Activated CD4-positive, alpha-beta T cell treated with anti-CD3 and anti-CD28 coated beads for 4 hours (primary cell): ENCODE measurements at regions not wholly inside any gene's neighbourhood (a gene's known extent, or its start where the extent isn't known, plus 50 kb on each side); places are given as distances from the start of the nearest gene placed in this dataset.

Experiments
- DNase-seq, 2 donors: peaks; one replicate each; pipeline ENCODE4 v3.0.0-alpha.2; 2020

DNA sequence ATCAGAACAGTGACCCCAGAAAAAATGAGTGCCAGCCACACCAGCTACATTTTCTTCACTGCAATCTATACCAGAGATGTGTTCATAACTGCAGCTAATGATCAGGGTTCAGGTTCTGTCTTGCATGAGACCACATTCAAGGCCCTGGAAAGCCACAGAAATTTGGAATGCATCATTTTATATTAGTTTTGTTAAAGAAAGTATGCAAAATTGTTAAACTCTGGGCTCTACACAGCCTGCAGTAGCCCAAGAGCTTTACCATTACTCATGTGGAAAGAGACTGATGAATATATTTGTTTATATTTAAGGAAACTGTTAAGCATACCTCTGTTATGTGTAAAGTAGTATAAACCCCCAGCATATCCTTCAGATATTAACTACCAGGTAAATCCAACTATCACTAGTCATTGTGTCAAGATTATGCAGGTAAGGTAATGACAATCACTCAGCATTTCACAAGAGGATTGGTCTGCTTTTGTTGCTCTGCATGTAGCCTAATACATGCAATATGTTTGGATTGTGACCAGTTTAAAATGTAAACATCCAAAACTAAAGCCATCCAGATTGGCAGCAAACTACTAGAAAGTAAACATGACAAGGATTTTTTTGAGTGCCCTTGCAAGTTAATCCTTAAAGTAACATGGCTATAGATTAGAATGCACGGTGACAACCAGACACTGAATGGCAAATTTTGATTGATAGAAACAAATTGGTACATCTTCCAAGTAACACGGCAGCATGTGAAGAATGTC lies 429.1 kb upstream of the ARGLU1 start:
- no peak for DNase-seq

DNA sequence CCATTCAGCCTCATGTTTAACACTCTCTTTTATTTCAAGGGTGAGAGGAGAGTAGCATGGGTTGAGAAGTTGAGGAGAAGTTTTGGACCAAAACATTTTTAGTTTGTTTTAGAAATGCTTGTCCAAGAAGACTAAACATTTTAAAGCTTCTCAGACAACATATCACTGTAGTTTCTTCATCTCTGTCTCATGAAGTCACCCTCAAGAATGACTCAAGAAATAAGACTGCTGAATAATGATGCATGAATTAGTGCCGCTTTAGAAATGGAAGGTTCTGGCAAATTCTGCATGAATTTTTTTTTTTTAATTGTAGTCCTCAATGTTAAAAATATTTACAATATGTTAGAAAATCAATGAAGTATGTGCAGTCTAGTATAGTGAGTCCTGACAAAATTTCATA lies 422.7 kb upstream of the ARGLU1 start:
- DNase-seq, result no peak

DNA sequence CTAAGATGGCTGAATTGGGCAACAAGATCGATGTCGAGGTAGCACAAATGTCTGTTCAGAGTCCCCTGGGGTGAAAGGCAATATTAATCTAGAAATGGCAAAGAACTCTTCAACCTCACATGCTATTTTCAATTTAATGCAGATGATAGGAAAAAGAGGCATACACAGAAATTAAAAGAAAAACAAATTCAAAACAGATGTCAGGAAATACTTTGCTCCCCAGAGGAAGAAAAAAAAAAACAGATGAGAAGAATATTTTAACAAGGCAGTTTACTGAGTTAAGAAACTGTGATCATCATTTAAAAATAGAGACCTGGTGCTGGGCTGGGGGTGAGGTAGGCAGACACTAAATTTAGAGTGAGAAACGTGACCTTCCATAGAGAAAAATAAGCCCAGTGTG lies 421.9 kb upstream of the ARGLU1 start:
- DNase-seq, result no peak

DNA sequence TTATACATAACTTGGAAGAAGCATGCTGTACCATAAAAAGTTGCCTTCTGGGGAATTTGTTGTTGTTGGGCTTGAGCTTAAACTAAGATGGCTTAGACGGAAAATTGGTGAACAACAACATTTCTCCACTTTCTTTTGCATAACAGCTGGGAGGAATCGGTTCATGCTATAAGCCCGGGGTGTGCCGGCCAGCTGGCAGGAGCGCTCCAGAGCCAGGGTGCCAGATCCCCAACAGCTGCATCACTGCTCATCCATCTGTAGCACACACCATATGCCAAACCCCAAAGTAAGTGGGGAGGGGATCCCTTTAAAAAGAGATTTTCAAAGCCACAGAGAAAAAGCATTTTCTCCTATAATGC lies 419.5 kb upstream of the ARGLU1 start:
- no peak for DNase-seq

DNA sequence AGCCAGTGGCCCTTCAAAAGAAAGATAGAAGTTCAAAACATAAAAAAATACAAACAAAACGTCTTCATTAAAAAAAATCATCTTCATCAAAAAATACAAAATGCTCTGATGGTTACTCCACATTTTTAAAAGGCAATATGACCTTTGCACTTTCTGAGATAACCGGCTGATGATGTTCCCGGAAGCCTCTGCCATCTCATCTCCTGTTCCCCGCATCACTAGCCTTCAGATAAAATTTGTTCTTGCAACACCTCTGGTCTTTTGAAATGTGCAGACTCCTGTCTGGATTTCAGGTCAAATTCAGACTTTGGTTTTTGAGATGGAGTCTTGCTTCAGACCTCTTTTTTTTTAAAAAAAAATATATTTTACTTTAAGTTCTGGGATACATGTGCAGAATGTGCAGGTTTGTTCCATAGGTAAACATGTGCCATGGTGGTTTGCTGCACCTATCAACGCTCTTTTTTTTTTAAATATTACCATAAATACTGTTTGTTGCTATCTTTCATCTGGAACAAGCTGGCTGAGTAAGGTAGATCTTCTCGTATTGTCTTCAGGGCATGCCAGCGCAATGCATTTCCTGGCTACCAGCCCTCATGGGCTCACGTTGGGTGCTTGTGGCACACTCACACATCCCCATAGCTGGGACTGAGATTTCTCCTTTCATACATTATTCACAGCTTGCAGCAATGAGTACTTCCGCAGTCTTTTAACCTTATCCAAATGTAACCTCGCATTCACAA lies 418.9 kb upstream of the ARGLU1 start:
- no peak for DNase-seq

DNA sequence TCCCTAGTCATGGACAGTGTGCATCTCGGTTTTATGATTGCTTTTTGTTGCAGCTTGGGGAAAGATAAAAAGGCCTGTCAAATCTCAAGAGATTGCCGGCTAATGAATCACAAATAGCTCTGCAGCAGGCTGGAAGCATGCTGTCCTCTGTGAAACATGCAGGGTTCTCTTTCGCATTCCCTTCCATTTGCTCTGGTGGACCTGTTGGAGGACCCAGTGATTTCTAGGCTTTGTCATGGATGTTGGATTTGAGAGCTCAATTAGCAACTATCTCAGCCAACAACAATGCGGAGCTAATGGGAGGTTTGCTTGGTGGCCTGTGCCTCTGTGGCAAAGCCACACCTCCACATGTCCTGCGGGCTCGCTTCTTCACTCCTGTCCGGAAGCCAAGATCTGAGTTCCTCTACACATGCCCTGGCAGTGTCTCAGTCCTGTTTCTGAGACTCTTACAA lies 418.1 kb upstream of the ARGLU1 start:
- no peak for DNase-seq

DNA sequence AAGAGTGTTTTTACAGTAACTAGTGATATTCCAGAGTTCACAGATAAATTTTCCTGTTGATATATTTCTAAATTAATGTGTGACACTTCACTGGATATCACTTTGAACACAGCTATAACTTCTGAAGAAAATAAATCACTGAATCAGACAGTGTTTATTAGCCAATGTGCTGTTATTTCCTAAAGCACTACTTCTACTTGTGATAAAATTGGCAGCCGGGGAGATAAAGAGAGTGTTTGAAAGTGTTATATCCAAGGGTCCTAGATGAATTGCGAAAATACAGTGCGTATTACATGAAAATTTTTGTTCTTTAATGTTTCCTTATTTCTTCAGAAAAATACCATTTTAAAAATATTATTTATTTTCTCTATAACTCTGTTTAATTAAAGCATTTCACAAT lies 417.5 kb upstream of the ARGLU1 start:
- DNase-seq, result no peak

DNA sequence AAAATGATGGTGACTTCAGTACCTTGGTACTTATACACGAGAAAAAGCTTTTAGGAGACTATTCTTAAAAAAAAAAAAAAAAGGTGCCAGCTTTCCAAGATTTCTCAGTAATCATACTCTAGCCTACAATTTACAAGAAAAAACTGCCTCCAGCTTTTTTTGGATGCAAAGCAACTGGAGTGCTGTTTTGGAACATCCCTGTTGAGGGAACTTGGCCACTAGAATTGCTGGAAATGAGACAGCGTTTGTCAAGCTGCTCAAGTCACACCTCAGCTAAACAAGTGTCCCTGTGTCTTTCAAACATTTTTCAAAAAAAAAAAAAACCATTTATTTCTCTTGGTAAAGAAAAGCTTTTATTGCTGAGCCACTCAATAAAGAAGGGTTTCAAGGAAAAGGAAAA lies 413.1 kb upstream of the ARGLU1 start:
- DNase-seq, result no peak

DNA sequence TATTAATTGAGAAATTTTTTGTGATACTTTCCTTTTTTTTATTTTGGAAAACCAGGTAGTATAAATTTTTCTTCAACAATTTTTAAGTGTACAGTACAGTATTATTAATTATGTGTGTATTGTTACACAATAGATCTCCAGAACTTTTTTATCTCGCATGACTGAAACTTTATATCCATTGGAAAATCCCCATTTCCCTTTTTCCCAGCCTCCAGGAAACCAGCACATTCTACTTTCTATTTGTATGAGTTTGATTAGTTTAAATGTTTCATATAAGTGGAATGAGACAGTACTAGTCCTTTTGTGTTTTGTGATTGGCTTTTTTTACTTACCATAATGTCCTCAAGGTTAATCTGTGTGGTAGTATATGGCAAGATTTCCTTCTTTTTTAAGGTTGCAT lies 399.5 kb upstream of the ARGLU1 start:
- DNase-seq, result no peak

DNA sequence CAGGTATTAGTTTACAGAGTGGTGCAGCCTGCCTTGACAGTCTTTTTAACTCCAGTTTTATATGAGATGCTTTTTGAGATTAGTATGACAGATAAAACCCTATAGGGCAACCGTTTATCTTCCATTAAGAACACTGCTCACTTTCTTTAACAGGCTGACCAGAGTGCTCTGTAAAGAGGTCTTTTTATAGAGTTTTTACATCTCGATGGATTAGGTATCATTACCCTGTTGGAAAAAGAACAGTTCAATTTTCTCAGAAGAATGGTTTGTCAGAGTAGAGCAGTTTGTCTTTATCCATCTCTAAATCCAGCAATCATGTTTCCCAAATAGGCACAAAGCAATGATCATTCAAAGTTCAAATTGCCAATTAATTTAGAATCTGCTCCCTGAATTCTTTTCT lies 395.2 kb upstream of the ARGLU1 start:
- no peak for DNase-seq

DNA sequence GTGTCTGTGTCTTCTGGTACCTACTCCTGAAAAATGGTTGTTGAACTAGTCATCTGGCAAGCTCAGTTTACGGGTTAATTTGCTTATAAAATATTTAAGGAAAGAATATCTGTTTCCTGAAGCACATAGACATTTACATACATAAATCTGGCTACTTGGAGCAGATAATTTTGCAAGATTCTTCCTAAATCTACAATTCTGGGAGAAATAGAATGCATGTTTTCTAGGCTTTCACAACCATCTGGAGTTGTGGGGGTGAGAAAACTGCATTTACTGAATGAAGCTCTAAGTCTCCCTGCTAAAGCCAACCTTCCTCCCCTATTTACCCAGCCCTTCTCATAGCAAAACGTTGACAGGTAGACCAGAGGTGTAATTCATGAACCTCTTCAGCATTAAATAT lies 393.7 kb upstream of the ARGLU1 start:
- DNase-seq, result no peak

DNA sequence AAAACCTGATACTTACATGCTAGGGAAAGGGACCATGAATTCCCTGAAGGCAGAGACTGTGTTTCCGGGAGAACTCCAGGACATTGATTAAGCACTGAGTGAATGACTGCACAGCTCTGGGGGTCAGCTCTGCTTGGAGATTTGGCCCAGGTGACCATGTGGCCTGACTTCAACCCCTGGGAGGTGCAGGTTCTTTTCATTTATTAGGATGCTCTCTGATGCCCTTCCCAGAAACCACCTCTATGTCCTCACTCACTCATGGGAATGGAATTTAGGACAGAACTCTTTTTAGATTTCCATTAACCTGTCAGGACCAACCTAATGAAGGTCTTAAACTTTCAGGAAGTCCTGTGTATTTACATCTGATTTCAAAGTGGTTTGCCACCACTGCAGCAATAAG lies 393.3 kb upstream of the ARGLU1 start:
- no peak for DNase-seq

DNA sequence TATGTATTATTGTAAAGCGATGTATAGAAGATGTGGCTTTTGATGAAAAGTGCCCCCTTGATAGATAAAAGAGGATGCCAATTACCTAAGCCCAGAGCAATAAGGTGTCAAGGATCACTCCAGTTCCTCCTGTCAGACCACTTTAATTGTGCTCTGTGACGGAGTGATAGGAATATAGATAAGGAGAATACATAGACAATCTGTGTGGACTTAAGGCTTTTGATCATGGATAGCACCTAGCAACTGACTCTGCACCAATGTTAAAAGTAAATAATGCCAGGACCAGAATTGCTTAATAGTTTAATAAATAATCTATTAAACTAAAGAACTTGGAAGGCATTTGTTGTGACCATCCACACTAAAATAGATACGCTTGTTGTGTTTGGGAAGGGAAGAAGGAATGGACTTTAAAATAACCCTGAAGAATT lies 390.7 kb upstream of the ARGLU1 start:
- no peak for DNase-seq

DNA sequence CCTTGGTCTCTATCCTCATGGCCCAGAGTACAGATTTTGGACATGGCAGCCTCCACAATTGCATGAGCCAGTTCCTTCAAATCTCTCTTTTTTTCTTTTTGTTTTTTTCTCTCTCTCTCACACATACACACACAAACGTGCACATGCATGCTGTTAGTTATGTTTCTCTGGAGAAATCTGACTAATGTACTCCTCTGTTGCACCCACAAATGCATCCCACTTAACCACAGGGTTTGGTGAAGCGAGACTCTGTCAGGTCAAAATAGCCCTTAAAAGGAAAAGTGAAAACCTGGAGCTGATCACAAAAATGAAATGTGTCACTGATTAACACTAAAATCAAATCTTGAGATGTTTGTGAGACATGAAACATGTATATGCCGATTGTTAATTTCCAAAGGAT lies 374.6 kb upstream of the ARGLU1 start:
- no peak for DNase-seq

DNA sequence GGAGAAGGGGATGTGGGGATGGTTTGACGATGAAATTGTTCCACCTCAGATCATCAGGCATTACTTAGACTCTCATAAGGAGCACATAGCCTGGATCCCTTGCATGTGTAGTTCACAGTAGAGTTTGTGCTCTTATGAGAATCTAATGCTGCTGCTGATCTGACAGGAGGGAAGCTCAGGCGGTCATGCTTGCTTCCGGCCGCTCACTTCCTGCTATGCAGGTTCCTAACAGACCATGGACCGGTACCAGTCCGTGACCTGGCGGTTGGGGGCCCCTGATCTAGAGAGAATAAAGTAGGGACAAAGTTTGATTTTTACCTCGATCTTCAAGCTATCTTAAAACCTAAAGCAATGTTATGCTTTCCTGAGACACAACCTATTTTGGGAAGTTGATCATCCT lies 373.8 kb upstream of the ARGLU1 start:
- DNase-seq, result no peak

DNA sequence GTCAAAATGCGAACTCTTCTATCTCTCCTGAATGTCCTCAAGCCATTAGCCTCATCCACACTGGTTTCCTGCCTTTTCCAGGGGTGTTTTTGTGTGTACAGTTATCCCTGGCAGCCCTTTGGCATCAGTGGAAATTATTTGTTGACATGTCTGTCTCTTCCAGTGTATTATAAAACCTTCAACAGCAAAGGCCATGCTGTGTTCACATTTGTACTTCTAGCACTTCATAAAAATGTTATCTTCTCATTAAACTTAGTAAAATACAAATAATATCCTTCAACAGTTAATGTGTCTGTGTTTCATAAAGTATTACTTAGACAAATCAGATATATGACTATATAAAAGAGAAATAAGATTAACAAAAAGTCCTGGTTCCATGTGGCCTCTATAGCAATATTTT lies 359.5 kb upstream of the ARGLU1 start:
- no peak for DNase-seq

DNA sequence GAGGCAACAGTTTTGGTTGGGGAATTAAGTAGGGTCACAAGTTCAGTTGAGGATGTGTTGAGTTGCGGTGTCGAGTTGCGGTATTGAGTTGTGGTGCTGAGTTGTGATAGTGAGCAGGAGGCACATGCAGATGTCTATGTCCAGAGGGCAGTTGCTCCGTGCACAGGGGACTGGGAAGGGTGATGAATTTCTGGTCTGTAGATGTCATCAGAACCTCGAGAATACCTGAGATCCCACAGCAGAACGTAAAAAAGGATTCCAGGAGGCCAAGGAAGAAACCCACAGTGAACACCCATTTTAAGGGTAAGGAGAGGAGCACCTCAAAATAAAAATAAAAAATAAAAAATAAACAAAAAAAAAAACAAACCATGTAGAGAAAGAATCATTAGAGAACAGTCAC lies 354.4 kb upstream of the ARGLU1 start:
- DNase-seq, result no peak

DNA sequence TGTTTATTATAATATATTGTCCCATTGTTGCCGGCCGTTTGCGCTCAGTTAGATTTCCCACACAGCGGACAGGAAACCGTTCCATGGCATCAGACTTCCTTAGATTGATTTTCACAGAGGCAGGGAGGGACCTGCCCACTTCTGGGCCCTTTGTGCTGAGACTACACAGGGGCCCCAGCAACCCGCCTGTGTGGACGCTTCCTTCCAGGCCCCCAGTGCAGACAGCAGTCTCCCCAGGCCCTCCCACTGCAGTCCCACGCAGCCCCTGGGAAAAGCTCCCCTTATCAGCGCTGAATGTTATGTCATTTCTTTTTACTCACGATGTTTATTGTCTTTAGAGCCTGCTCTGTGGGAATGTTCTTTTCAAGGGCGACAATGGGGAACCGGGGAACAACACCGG lies 351.7 kb upstream of the ARGLU1 start:
- no peak for DNase-seq

DNA sequence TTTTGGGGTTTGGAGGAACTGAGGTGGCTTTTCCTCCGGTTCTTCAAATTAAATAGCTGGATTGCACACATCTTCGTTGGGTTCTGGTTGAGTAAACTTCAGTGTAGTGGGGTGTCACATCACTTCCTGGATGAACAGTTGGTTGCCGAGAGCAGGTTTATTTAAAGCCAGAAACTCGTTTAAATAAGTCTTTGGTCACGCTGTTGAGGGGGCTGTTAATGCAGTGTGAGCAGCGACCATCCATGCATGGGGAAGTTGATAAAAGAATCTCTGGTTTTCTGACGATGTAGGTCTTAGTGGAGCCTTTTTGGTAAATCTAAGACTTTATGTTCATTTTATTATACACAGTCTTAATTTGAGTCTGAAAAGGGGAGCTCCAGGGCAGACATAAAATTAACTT lies 351.2 kb upstream of the ARGLU1 start:
- DNase-seq, result no peak

DNA sequence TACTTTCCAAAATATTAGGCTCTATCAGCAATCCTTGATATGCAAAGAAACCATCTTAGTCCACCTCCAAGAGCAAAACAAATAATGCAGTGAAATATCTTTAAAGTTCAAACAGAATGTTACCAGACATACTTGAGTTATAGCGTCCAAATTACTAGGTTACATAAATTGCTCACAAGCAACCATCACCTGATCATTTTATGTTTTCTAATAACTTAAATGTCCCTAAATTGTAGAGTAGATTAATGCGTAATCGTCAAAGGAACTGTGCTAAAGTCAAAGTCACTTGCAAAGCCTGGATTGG lies 350.6 kb upstream of the ARGLU1 start:
- DNase-seq, result no peak

DNA sequence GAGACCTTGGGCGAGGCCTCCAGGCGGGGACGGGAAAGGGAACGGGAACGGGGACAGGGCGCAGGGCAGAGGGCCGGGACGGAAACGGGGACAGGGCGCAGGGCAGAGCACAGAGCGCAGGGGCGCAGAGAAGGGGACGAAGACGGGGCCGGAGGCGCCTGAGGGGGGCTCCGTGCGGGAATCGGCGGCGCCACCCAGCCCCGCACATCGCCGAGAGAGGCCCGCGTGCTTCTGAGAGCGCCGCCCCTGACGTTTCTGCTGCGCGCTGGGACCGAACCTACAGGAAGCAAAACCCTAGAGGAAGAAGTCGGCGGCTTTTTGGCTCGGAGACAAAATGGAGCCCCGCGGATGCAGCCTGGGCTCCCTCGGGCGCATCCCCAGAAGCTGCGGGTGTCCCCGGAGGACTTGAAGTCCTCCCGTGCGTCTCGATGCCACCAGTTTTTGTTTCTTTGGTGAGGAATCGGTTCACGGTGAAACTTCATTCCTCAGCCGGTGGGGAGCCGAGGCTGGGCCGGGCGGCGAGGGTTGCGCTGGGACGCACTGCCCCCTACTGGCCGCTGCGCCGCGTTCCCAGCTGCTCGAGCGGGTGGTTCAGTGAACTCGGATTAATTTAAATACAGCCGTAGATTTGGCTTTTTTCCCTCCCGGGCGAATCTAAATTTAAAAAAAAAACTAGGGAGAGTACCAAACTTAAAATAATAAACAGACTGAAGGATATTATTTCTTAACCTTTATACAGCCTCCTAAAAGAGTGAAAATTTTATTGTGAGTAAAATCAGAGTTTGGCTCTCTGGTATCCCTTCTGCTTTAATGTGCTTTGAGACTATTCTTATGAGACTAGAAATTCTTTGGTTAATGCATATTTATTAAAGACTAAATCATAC lies 350.0 kb upstream of the ARGLU1 start:
- DNase-seq, result peak; percentile 47 to 49

DNA sequence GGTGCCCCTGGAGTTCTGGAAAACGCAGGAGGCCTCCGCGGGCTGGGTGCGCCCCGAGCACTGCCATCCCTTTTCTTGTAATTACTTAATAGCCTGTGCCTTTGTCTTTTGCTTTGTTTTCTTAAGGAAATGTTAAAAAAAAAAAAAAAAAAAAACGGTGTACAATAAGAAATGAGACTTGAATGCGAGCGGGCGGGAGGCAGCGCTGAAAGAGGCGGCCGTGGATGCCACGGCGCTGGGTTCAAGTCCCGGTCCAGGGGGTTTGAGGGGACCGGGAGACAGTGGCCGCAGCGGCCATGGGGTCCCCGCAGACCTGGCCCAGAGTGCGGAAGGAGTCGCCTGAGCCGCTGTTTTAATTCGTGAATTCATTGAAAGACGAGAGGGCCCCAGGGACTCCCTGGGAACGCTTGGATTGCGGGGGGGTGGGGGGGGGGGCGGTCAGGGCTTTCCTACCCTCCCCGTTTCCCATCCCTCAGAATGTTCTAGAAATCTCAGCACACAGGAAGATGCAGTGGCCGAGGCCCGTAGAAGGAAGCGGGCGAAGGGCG lies 349.2 kb upstream of the ARGLU1 start:
- no peak for DNase-seq

DNA sequence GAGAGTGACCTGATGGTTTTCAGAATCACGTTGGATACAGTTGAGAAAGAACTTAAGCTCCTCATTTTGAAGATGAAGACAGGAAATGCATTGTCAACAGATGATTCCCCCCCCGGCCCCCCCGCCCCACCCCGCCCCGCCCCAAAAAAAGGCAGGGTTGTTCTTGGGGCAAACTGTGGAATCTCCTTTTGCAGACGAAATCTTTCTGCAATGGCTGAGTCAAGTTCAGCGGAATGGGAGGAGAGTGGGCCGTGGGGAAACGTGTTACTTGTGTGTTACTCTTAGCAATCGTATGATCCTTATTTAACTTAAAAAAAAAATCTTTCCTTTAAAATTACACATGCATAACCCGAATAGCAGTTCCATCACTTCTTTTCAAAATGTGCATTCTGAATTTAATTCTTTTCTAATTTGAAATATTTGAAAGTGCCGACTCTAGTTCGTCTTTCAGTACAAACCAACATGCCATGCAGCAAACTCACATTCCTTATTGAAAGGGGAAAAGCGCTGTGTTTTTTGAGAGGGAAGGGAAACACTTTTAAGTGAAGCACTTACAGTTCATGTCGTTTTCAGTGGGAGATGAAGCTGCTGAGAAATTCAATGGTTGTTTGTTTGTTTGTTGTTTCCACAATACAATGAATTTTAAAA lies 348.5 kb upstream of the ARGLU1 start:
- no peak for DNase-seq
